Astrocyte of the cerebellum (primary cell): ENCODE measurements at regions not wholly inside any gene's neighbourhood (a gene's known extent, or its start where the extent isn't known, plus 50 kb on each side); places are given as distances from the start of the nearest gene placed in this dataset.

Experiments used
- DNase-seq: peaks from one replicate; pipeline ENCODE4 v3.0.0-alpha.2; 2011; ENCODE audit warnings: low read depth
- H3K4me3 ChIP-seq: 2 replicates; pipeline ENCODE4 v1.5.1; 2011; ENCODE audit warnings: mild to moderate bottlenecking, low read depth, low read length, moderate library complexity
- CTCF ChIP-seq: IDR thresholded peaks from 2 replicates; pipeline ENCODE4 v1.5.1; 2012; ENCODE audit warnings: low read length, low read depth, moderate library complexity, mild to moderate bottlenecking; ENCODE audit errors: missing control alignments
- in situ Hi-C: cut with HindIII; loops from 2 replicates; pipeline ENCODE4 v1.10.0; 2017; ENCODE audit warnings: low sequenced_read_pairs

GRCh38 chr13:40113643-40114304 is 458.3 kb downstream of the COG6 start:
- TF ChIP-seq CTCF = no peak
- H3K4me3 ChIP-seq = no peak overlapping the region
- in situ Hi-C loops = no loop called here
- no peak for DNase-seq

- DNase-seq = no peak
- in situ Hi-C loops = no loop called here
- no peak overlapping the region for H3K4me3 ChIP-seq
- TF ChIP-seq CTCF = no peak
Observed at GRCh38 chr13:40114305-40114896, 458.9 kb downstream of the COG6 start.

GRCh38 chr13:40115426-40115825 is 460.0 kb downstream of the COG6 start:
- in situ Hi-C loops = no loop called here
- H3K4me3 ChIP-seq = no peak overlapping the region
- DNase-seq = no peak
- TF ChIP-seq CTCF = no peak

GRCh38 chr13:40116008-40116407 is 460.5 kb downstream of the COG6 start:
- no peak for TF ChIP-seq CTCF
- no peak overlapping the region for H3K4me3 ChIP-seq
- in situ Hi-C loops = no loop called here
- peak; percentile 26 for DNase-seq

- in situ Hi-C loops = no loop called here
- no peak overlapping the region for H3K4me3 ChIP-seq
- no peak for DNase-seq
- TF ChIP-seq CTCF = no peak
Observed at GRCh38 chr13:40118337-40118736, 462.9 kb downstream of the COG6 start.

- in situ Hi-C loops = no loop called here
- no peak for DNase-seq
- no peak for TF ChIP-seq CTCF
- no peak overlapping the region for H3K4me3 ChIP-seq
Observed at GRCh38 chr13:40119852-40120251, 464.4 kb downstream of the COG6 start.
